ENCODE measurements at regions not wholly inside any gene's neighbourhood (a gene's known extent, or its start where the extent isn't known, plus 50 kb on each side); places are given as distances from the start of the nearest gene placed in this dataset.

DNA sequence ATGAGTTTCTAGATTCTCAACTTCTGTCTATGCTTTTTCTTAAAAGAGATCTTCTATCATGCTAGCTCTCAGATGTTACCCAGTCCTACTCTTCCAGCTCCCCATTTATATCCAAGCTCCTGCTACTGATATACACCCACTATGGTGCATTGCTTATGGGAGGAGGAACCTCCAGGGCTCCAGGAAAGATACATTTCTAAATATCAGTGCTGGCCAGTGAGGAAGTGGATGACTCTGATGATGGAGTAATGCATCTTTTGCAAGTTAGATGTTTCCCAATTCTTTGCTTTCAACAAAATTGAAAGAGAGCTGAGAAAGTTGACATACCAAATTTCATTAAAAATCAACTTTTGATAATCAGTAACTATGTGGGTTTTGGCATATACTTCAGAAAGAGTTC, 105.7 kb upstream of the RESF1 start (continued):
- TF ChIP-seq, protein P1, sequence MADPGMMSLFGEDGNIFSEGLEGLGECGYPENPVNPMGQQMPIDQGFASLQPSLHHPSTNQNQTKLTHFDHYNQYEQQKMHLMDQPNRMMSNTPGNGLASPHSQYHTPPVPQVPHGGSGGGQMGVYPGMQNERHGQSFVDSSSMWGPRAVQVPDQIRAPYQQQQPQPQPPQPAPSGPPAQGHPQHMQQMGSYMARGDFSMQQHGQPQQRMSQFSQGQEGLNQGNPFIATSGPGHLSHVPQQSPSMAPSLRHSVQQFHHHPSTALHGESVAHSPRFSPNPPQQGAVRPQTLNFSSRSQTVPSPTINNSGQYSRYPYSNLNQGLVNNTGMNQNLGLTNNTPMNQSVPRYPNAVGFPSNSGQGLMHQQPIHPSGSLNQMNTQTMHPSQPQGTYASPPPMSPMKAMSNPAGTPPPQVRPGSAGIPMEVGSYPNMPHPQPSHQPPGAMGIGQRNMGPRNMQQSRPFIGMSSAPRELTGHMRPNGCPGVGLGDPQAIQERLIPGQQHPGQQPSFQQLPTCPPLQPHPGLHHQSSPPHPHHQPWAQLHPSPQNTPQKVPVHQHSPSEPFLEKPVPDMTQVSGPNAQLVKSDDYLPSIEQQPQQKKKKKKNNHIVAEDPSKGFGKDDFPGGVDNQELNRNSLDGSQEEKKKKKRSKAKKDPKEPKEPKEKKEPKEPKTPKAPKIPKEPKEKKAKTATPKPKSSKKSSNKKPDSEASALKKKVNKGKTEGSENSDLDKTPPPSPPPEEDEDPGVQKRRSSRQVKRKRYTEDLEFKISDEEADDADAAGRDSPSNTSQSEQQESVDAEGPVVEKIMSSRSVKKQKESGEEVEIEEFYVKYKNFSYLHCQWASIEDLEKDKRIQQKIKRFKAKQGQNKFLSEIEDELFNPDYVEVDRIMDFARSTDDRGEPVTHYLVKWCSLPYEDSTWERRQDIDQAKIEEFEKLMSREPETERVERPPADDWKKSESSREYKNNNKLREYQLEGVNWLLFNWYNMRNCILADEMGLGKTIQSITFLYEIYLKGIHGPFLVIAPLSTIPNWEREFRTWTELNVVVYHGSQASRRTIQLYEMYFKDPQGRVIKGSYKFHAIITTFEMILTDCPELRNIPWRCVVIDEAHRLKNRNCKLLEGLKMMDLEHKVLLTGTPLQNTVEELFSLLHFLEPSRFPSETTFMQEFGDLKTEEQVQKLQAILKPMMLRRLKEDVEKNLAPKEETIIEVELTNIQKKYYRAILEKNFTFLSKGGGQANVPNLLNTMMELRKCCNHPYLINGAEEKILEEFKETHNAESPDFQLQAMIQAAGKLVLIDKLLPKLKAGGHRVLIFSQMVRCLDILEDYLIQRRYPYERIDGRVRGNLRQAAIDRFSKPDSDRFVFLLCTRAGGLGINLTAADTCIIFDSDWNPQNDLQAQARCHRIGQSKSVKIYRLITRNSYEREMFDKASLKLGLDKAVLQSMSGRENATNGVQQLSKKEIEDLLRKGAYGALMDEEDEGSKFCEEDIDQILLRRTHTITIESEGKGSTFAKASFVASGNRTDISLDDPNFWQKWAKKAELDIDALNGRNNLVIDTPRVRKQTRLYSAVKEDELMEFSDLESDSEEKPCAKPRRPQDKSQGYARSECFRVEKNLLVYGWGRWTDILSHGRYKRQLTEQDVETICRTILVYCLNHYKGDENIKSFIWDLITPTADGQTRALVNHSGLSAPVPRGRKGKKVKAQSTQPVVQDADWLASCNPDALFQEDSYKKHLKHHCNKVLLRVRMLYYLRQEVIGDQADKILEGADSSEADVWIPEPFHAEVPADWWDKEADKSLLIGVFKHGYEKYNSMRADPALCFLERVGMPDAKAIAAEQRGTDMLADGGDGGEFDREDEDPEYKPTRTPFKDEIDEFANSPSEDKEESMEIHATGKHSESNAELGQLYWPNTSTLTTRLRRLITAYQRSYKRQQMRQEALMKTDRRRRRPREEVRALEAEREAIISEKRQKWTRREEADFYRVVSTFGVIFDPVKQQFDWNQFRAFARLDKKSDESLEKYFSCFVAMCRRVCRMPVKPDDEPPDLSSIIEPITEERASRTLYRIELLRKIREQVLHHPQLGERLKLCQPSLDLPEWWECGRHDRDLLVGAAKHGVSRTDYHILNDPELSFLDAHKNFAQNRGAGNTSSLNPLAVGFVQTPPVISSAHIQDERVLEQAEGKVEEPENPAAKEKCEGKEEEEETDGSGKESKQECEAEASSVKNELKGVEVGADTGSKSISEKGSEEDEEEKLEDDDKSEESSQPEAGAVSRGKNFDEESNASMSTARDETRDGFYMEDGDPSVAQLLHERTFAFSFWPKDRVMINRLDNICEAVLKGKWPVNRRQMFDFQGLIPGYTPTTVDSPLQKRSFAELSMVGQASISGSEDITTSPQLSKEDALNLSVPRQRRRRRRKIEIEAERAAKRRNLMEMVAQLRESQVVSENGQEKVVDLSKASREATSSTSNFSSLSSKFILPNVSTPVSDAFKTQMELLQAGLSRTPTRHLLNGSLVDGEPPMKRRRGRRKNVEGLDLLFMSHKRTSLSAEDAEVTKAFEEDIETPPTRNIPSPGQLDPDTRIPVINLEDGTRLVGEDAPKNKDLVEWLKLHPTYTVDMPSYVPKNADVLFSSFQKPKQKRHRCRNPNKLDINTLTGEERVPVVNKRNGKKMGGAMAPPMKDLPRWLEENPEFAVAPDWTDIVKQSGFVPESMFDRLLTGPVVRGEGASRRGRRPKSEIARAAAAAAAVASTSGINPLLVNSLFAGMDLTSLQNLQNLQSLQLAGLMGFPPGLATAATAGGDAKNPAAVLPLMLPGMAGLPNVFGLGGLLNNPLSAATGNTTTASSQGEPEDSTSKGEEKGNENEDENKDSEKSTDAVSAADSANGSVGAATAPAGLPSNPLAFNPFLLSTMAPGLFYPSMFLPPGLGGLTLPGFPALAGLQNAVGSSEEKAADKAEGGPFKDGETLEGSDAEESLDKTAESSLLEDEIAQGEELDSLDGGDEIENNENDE (IDR thresholded peaks at IDR 0.05; ENCODE audit: insufficient replicate concordance, low read length): no peak
- TF ChIP-seq KDM4A (IDR thresholded peaks at IDR 0.05; ENCODE audit: low read depth, low read length, severe bottlenecking): no peak
- no peak for TF ChIP-seq ASH2L (IDR thresholded peaks at IDR 0.05; ENCODE audit: low read length)
- no peak for TF ChIP-seq SIRT6 (IDR thresholded peaks at IDR 0.05; ENCODE audit: low read length)
- TF ChIP-seq GTF2F1 (IDR thresholded peaks at IDR 0.05; ENCODE audit: borderline replicate concordance, low read depth, low read length): no peak
- TF ChIP-seq, protein P2, sequence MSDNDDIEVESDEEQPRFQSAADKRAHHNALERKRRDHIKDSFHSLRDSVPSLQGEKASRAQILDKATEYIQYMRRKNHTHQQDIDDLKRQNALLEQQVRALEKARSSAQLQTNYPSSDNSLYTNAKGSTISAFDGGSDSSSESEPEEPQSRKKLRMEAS (IDR thresholded peaks at IDR 0.05): no peak
- no peak for TF ChIP-seq NRF1 (IDR thresholded peaks at IDR 0.05; ENCODE audit: low read depth, low read length)
- TF ChIP-seq MAFK (IDR thresholded peaks at IDR 0.05; ENCODE audit: low read depth, low read length): no peak
- TF ChIP-seq RAD21 (IDR thresholded peaks at IDR 0.05 in 1 of 2, conservative IDR thresholded peaks at IDR 0.05 in 1 of 2; ENCODE audit: low read depth in 2 of 2, low read length in 2 of 2): no peak
- no peak for TF ChIP-seq POLR2AphosphoS5 (IDR thresholded peaks at IDR 0.05; ENCODE audit: low read depth, low read length)

Data from H1 (cell line).